ENCODE measurements at regions not wholly inside any gene's neighbourhood (a gene's known extent, or its start where the extent isn't known, plus 50 kb on each side); places are given as distances from the start of the nearest gene placed in this dataset.

DNA sequence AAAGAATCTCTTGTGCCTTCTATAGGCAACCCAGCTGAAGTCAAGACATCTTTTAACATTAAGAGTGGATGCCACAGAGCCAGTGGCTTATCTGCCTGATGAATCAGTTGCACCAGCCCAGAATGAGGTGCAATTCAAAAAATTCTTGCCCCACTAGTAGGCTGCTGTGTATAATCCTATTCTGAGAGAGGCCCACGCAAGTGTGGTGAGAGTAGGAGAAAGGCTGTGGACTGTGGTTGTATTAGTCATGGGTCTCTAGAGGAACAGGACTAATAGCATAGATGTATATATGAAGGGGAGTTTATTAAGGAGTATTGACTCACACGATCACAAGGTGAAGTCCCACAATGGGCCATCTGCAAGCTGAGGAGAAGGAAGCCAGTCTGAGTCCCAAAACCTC is 216.4 kb downstream of the LTN1 start:
- Histone ChIP-seq H3K4me1 (ENCODE audit: control insufficient read depth, low read length) (no peaks in the 10 kb centered on the region), H3K9me2 (replicated peaks; ENCODE audit: control insufficient read depth, low read length) (no peaks in the 10 kb centered on the region), H4K20me1 (ENCODE audit: control insufficient read depth, insufficient read depth, low read depth, low read length) (no peaks in the 10 kb centered on the region; the same call in 1 of the 2 replicates), H3K27me3 (ENCODE audit: control insufficient read depth, low read length) (no peaks in the 10 kb centered on the region), H3K27ac (ENCODE audit: low read depth, low read length) (no peak overlapping the region), H3K4me3 (ENCODE audit: low read length) (no peak overlapping the region), H3K79me2 (ENCODE audit: control insufficient read depth, low read length) (no peaks in the 10 kb centered on the region), H3K36me3 (ENCODE audit: control insufficient read depth, low read length) (no peaks in the 10 kb centered on the region), H3K4me2 (ENCODE audit: low read length) (no peak overlapping the region), H3K9me3 (ENCODE audit: control insufficient read depth, insufficient read depth, low read length) (no peaks in the 10 kb centered on the region), H3F3A (ENCODE audit: control insufficient read depth, insufficient read depth) (no peaks in the 10 kb centered on the region)
- TF ChIP-seq, protein P1, sequence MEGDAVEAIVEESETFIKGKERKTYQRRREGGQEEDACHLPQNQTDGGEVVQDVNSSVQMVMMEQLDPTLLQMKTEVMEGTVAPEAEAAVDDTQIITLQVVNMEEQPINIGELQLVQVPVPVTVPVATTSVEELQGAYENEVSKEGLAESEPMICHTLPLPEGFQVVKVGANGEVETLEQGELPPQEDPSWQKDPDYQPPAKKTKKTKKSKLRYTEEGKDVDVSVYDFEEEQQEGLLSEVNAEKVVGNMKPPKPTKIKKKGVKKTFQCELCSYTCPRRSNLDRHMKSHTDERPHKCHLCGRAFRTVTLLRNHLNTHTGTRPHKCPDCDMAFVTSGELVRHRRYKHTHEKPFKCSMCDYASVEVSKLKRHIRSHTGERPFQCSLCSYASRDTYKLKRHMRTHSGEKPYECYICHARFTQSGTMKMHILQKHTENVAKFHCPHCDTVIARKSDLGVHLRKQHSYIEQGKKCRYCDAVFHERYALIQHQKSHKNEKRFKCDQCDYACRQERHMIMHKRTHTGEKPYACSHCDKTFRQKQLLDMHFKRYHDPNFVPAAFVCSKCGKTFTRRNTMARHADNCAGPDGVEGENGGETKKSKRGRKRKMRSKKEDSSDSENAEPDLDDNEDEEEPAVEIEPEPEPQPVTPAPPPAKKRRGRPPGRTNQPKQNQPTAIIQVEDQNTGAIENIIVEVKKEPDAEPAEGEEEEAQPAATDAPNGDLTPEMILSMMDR (IDR thresholded peaks at IDR 0.05; ENCODE audit: low read depth, low read length, poor library complexity, severe bottlenecking), result no peak
- no peak for TF ChIP-seq EZH2phosphoT487 (IDR thresholded peaks at IDR 0.05; ENCODE audit: borderline replicate concordance, low read length)

DNA sequence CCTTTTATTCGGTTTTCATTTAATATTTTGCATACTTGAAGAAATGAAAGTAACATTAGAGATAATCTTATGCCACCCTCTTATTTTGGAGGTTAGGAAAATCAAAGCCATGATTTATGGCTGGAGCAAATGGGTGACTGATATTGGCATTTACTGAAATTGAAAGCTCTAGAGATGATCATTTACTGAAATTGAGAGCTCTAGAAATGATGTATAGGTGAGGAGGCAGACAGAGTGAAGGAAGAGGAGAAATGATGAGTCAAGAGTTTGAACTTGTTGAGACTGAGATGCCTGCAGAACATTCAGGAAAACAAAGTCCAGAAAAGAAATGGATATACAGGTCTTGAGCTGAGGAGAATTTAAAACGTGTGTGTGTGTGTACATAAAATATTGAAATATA is 217.6 kb downstream of the LTN1 start:
- Histone ChIP-seq H3K79me2 (ENCODE audit: control insufficient read depth, low read length) (no peaks in the 10 kb centered on the region), H3K9me2 (replicated peaks; ENCODE audit: control insufficient read depth, low read length) (no peaks in the 10 kb centered on the region), H4K20me1 (ENCODE audit: control insufficient read depth, insufficient read depth, low read depth, low read length) (no peaks in the 10 kb centered on the region; the same call in 1 of the 2 replicates), H3F3A (ENCODE audit: control insufficient read depth, insufficient read depth) (no peaks in the 10 kb centered on the region), H3K36me3 (ENCODE audit: control insufficient read depth, low read length) (no peaks in the 10 kb centered on the region), H3K4me2 (ENCODE audit: low read length) (no peak overlapping the region), H3K4me3 (ENCODE audit: low read length) (no peak overlapping the region), H3K27me3 (ENCODE audit: control insufficient read depth, low read length) (no peaks in the 10 kb centered on the region), H3K4me1 (ENCODE audit: control insufficient read depth, low read length) (no peaks in the 10 kb centered on the region), H3K27ac (ENCODE audit: low read depth, low read length) (no peak overlapping the region), H3K9me3 (ENCODE audit: control insufficient read depth, insufficient read depth, low read length) (no peaks in the 10 kb centered on the region)
- no peak for TF ChIP-seq EZH2phosphoT487 (IDR thresholded peaks at IDR 0.05; ENCODE audit: borderline replicate concordance, low read length)
- TF ChIP-seq, protein P1 (IDR thresholded peaks at IDR 0.05; ENCODE audit: low read depth, low read length, poor library complexity, severe bottlenecking), result no peak

DNA sequence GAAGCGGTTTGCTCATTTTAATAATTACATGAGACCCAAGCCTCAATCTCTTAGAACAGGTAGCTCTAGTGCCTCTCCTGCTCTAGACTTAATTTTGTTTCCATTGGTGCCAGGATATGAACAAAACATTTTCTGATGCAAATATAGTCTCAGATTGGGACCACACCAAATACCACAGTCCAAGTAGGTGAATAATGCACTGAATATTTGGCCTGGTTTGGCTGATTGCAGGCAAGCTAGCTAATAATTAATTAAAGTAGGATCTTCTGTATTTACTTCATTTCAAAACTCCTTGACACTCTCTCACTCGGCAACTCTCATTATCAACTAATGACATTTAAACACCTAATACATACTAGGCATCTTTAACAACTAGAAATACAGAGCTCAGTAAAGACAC is 219.6 kb downstream of the LTN1 start:
- TF ChIP-seq EZH2phosphoT487 (IDR thresholded peaks at IDR 0.05; ENCODE audit: borderline replicate concordance, low read length), result no peak
- TF ChIP-seq, protein P1 (IDR thresholded peaks at IDR 0.05; ENCODE audit: low read depth, low read length, poor library complexity, severe bottlenecking), result no peak
- Histone ChIP-seq H3K79me2 (ENCODE audit: control insufficient read depth, low read length) (no peaks in the 10 kb centered on the region), H3K36me3 (ENCODE audit: control insufficient read depth, low read length) (no peaks in the 10 kb centered on the region), H3K27me3 (ENCODE audit: control insufficient read depth, low read length) (no peaks in the 10 kb centered on the region), H3K27ac (ENCODE audit: low read depth, low read length) (no peak overlapping the region), H3K4me1 (ENCODE audit: control insufficient read depth, low read length) (no peaks in the 10 kb centered on the region), H3K9me3 (ENCODE audit: control insufficient read depth, insufficient read depth, low read length) (no peaks in the 10 kb centered on the region), H3K9me2 (replicated peaks; ENCODE audit: control insufficient read depth, low read length) (no peaks in the 10 kb centered on the region), H3F3A (ENCODE audit: control insufficient read depth, insufficient read depth) (no peaks in the 10 kb centered on the region), H3K4me2 (ENCODE audit: low read length) (no peak overlapping the region), H3K4me3 (ENCODE audit: low read length) (no peak overlapping the region), H4K20me1 (ENCODE audit: control insufficient read depth, insufficient read depth, low read depth, low read length) (no peaks in the 10 kb centered on the region; the same call in 1 of the 2 replicates)
